HUES6 (cell line): ENCODE measurements at regions not wholly inside any gene's neighbourhood (a gene's known extent, or its start where the extent isn't known, plus 50 kb on each side); places are given as distances from the start of the nearest gene placed in this dataset.
"Not testable (repeated sequence)": the region's sequence is repeated elsewhere in the genome, so short reads cannot be mapped to it uniquely, and the experiment has no call there.

ENCODE experiments used
- H3K27ac ChIP-seq: 2 replicates; pipeline ENCODE4 v1.7.0; 2013; ENCODE audit warnings: low read depth, mild to moderate bottlenecking, low read length, inconsistent platforms
- H3K27me3 ChIP-seq: 2 replicates; pipeline ENCODE4 v1.6.1; 2013; ENCODE audit warnings: low read length; ENCODE audit not compliant: control insufficient read depth, insufficient read depth
- H3K36me3 ChIP-seq: 2 replicates; pipeline ENCODE4 v1.6.1; 2013; ENCODE audit warnings: low read length; ENCODE audit not compliant: control insufficient read depth, insufficient read depth
- H3K4me1 ChIP-seq: 2 replicates; pipeline ENCODE4 v1.6.1; 2013; ENCODE audit warnings: low read length; ENCODE audit not compliant: control insufficient read depth, insufficient read depth
- H3K4me3 ChIP-seq: 2 replicates; pipeline ENCODE4 v1.5.1; 2013; ENCODE audit warnings: low read depth, low read length
- H3K9ac ChIP-seq: one replicate; pipeline ENCODE4 v1.6.1; 2013; ENCODE audit warnings: mild to moderate bottlenecking, low read length
- H3K9me3 ChIP-seq: 2 replicates; pipeline ENCODE4 v1.6.1; 2013; ENCODE audit warnings: low read depth, low read length; ENCODE audit not compliant: control insufficient read depth, insufficient read depth

GRCh38 chr4:106810122-106810521 is 226.0 kb downstream of the DKK2 start:
- Histone ChIP-seq H3K4me1 (no peaks in the 10 kb centered on the region), H3K36me3 (no peaks in the 10 kb centered on the region), H3K27me3 (no peaks in the 10 kb centered on the region), H3K9ac (no peak overlapping the region), H3K27ac (no peak overlapping the region), H3K4me3 (no peak overlapping the region), H3K9me3 (no peaks in the 10 kb centered on the region)

DNA sequence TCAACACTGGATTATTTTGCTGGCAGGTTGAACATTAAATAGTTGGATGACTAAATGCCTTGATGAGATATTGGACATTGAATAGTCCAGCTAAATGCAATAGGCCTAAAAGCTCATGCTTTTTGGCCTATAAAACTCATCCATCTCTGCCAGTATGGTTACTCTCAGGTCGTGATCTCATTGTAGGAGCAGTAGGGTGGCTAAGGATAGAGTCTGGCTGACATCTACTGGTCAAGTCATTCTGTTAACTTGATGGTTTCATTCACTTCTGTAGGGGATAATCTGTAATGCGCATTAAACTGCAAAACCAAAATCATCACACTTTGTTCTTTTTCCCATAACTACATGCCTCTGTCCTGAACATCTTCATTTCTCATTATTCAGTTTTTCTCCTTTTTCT is 227.0 kb downstream of the DKK2 start:
- Histone ChIP-seq H3K27ac (no peak overlapping the region), H3K9ac (no peak overlapping the region), H3K36me3 (no peaks in the 10 kb centered on the region), H3K4me3 (no peak overlapping the region), H3K4me1 (no peaks in the 10 kb centered on the region), H3K9me3 (no peaks in the 10 kb centered on the region), H3K27me3 (no peaks in the 10 kb centered on the region)

- Histone ChIP-seq H3K4me3 (no peak overlapping the region), H3K4me1 (no peaks in the 10 kb centered on the region)
Observed at GRCh38 chr4:106806158-106806797, 229.8 kb downstream of the DKK2 start.

GRCh38 chr4:106803083-106803482 is 233.0 kb downstream of the DKK2 start:
- H3K27ac ChIP-seq = no peak overlapping the region
- H3K27me3 ChIP-seq = no peaks in the 10 kb centered on the region
- H3K9me3 ChIP-seq = no peaks in the 10 kb centered on the region
- no peaks in the 10 kb centered on the region for H3K4me1 ChIP-seq
- H3K4me3 ChIP-seq = no peak overlapping the region
- no peaks in the 10 kb centered on the region for H3K36me3 ChIP-seq
- H3K9ac ChIP-seq = no peak overlapping the region

More at GRCh38 chr4:106806158-106806797, 229.8 kb downstream of the DKK2 start:
- Histone ChIP-seq H3K27me3 (no peaks in the 10 kb centered on the region), H3K27ac (no peak overlapping the region), H3K9ac (no peak overlapping the region), H3K9me3 (no peaks in the 10 kb centered on the region), H3K36me3 (no peaks in the 10 kb centered on the region)

GRCh38 chr4:106801386-106801785 is 234.7 kb downstream of the DKK2 start:
- no peak overlapping the region for H3K27ac ChIP-seq
- no peaks in the 10 kb centered on the region for H3K9me3 ChIP-seq
- no peaks in the 10 kb centered on the region for H3K36me3 ChIP-seq
- no peak overlapping the region for H3K9ac ChIP-seq
- H3K4me1 ChIP-seq = no peaks in the 10 kb centered on the region
- no peaks in the 10 kb centered on the region for H3K27me3 ChIP-seq
- no peak overlapping the region for H3K4me3 ChIP-seq

DNA sequence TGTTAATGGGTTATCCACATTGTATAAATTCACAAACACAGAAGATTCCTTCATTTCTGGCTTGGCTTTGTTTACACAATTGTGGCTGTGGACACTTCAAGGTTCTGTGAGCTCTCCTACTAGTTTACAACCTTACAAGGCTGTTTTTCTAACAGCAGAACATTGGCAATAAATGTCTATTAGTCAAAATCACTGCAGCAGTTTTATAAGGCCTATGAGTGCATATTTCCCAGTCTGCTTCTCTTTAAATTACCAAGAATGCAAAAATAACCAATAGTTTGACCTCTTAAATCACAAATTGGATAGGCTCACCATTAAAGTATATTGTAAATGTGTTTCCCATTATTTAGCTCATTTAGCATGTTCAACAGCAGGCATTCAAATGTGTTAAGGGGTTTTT is 239.2 kb downstream of the DKK2 start:
- Histone ChIP-seq H3K36me3 (no peaks in the 10 kb centered on the region), H3K27me3 (no peaks in the 10 kb centered on the region), H3K4me1 (no peaks in the 10 kb centered on the region), H3K9me3 (no peaks in the 10 kb centered on the region), H3K27ac (no peak overlapping the region), H3K9ac (no peak overlapping the region), H3K4me3 (no peak overlapping the region)

- Histone ChIP-seq H3K4me1 (no peaks in the 10 kb centered on the region), H3K36me3 (no peaks in the 10 kb centered on the region), H3K4me3 (no peak overlapping the region), H3K27me3 (no peaks in the 10 kb centered on the region), H3K9ac (no peak overlapping the region), H3K9me3 (no peaks in the 10 kb centered on the region), H3K27ac (no peak overlapping the region)
Observed at GRCh38 chr4:106795326-106795725, 240.8 kb downstream of the DKK2 start.

DNA sequence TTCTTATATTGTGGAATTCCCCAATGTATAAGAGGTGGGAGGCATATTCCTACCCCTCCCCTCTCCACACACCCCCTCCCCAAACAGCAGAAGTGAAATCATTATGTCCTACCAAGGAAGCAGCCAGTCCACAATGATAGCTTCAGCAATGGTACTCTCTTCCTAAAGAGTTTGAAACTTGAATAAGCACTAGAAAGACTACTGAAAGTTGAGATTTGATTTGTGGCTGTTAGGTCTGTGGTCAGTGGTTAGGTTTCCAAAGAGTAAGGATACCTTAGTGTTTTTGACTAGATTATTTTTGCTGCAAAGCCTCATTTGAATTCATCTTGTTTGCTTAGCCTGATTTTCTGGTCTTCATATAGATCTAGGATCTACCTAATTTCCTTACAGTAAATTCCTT is 242.2 kb downstream of the DKK2 start:
- Histone ChIP-seq H3K36me3 (no peaks in the 10 kb centered on the region), H3K27me3 (no peaks in the 10 kb centered on the region), H3K4me3 (no peak overlapping the region), H3K4me1 (no peaks in the 10 kb centered on the region), H3K9ac (no peak overlapping the region), H3K27ac (no peak overlapping the region), H3K9me3 (no peaks in the 10 kb centered on the region)

DNA sequence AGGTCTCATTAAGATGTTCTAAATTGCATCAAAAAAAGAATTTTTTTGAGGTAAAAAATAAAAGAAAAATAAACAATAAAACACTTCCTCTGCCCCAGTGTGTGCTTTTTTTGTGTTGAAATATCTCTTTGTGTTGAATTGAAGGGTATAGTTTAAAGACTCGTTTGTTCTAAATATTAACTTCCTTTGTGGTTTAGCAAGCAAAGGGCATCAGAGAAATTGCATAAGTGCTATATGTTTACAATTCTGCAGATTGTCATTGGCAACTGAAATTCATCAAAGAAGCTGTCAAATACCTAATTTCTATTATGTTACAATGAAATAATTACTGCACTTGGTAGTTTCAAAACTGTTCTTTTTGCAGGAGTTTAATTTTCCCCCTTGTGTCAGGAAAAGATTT is 260.5 kb downstream of the DKK2 start:
- H3K36me3 ChIP-seq = no peaks in the 10 kb centered on the region
- H3K27ac ChIP-seq = no peak overlapping the region
- H3K27me3 ChIP-seq = no peaks in the 10 kb centered on the region
- H3K4me3 ChIP-seq = no peak overlapping the region
- H3K4me1 ChIP-seq = no peaks in the 10 kb centered on the region
- no peaks in the 10 kb centered on the region for H3K9me3 ChIP-seq
- H3K9ac ChIP-seq = no peak overlapping the region

- H3K27me3 ChIP-seq, H3K27ac ChIP-seq, H3K9me3 ChIP-seq, H3K36me3 ChIP-seq, H3K4me1 ChIP-seq, H3K9ac ChIP-seq, H3K4me3 ChIP-seq: not testable (repeated sequence)
Observed at GRCh38 chr4:106774055-106774454, 262.1 kb downstream of the DKK2 start.

GRCh38 chr4:106773076-106773905 is 262.8 kb downstream of the DKK2 start:
- no peaks in the 10 kb centered on the region for H3K9me3 ChIP-seq
- H3K4me1 ChIP-seq = no peaks in the 10 kb centered on the region
- no peak overlapping the region for H3K27ac ChIP-seq
- H3K9ac ChIP-seq = no peak overlapping the region
- no peaks in the 10 kb centered on the region for H3K27me3 ChIP-seq
- no peaks in the 10 kb centered on the region for H3K36me3 ChIP-seq
- H3K4me3 ChIP-seq = no peak overlapping the region
